Lung (tissue), 11 donors: ENCODE measurements at regions not wholly inside any gene's neighbourhood (a gene's known extent, or its start where the extent isn't known, plus 50 kb on each side); places are given as distances from the start of the nearest gene placed in this dataset.

ENCODE experiments used
- ATAC-seq: fragments of 200-7000 bp; cut with Tn5 transposase; one replicate; pipeline ENCODE4 v1.9.1; 2020; ENCODE audit warnings: moderate number of reproducible peaks; ENCODE audit not compliant: insufficient read depth, low FRiP score
- DNase-seq, 3 donors: peaks; one replicate each; pipeline ENCODE4 v3.0.0-alpha.2; 2013 to 2017
- H3K27ac ChIP-seq, 2 donors: one replicate each; pipeline ENCODE4 v1.5.1; 2013; ENCODE audit warnings: mild to moderate bottlenecking in 2 of 2, moderate library complexity in 2 of 2, control low read depth in 1 of 2, inconsistent platforms in 1 of 2, low read depth in 1 of 2, low read length in 1 of 2
- H3K27me3 ChIP-seq, 3 donors: one replicate each; pipeline ENCODE4 v1.5.1; 2013; ENCODE audit warnings: low read length in 2 of 3; ENCODE audit not compliant: control insufficient read depth in 3 of 3, insufficient read depth in 3 of 3
- H3K36me3 ChIP-seq, 4 donors: one replicate each; pipeline ENCODE4 v1.5.1; 2013; ENCODE audit warnings: low read length in 4 of 4, mild to moderate bottlenecking in 1 of 4, moderate library complexity in 1 of 4; ENCODE audit not compliant: control insufficient read depth in 4 of 4, insufficient read depth in 4 of 4
- H3K4me1 ChIP-seq, 5 donors: one replicate each; pipeline ENCODE4 v1.5.1; 2013; ENCODE audit warnings: low read length in 5 of 5, mild to moderate bottlenecking in 2 of 5, moderate library complexity in 1 of 5; ENCODE audit not compliant: control insufficient read depth in 5 of 5, insufficient read depth in 5 of 5
- H3K4me3 ChIP-seq: one replicate; pipeline ENCODE4 v1.5.1; 2013; ENCODE audit warnings: mild to moderate bottlenecking, control low read depth, moderate library complexity
- H3K9ac ChIP-seq, 2 donors: one replicate each; pipeline ENCODE4 v1.5.1; 2013; ENCODE audit warnings: low read length in 2 of 2, control low read depth in 1 of 2; ENCODE audit not compliant: insufficient read depth in 1 of 2
- H3K9me3 ChIP-seq, 4 donors: one replicate each; pipeline ENCODE4 v1.5.1; 2013; ENCODE audit warnings: low read length in 3 of 4, mild to moderate bottlenecking in 1 of 4, moderate library complexity in 1 of 4; ENCODE audit not compliant: control insufficient read depth in 4 of 4, insufficient read depth in 3 of 4
- CTCF ChIP-seq: IDR thresholded peaks from 2 replicates; pipeline ENCODE4 v1.5.1; 2012; ENCODE audit warnings: mild to moderate bottlenecking; ENCODE audit errors: control extremely low read depth, extremely low read depth
- WGBS, 2 donors: extraction: QIAGEN DNeasy Blood & Tissue Kit; methylation state at CpG; one replicate each; pipeline ENCODE4 v1.1.7; 2013; 5-methylcytosine and 5-hydroxymethylcytosine counted together
- donor health status: control.
- donor health status: control.
- donor health status: Bipolar disorder and iron deficiency.
- donor health status: healthy.
- donor health status: DM: yes; HTN: yes; CAD: no.

GRCh38 chr1:229836324-229836723 lies 210.3 kb downstream of the URB2 start:
- no peaks in the 10 kb centered on the region for H3K36me3 ChIP-seq
- peaks cover 0 to 2% (median 0%) of the 10 kb centered on the region in 3 donors for H3K27me3 ChIP-seq
- no peak for TF ChIP-seq CTCF
- H3K27ac ChIP-seq: no peak overlapping the region
- H3K4me1 ChIP-seq: no peaks in the 10 kb centered on the region
- no peaks in the 10 kb centered on the region for H3K9me3 ChIP-seq
- ATAC-seq (no peak), DNase-seq (no peak)
- no peak overlapping the region for H3K4me3 ChIP-seq
- WGBS, 2 donors: 60 to 67% methylated on average over 9 of the region's 9 CpGs
- H3K9ac ChIP-seq: no peak overlapping the region

- no peaks in the 10 kb centered on the region for H3K9me3 ChIP-seq
Observed at GRCh38 chr1:229838204-229838603, 212.2 kb downstream of the URB2 start.

GRCh38 chr1:229839800-229840199 lies 213.8 kb downstream of the URB2 start:
- 69 to 78% methylated on average over 3 of the region's 3 CpGs for WGBS, 2 donors
- DNase-seq (no peak), ATAC-seq (no peak)
- Histone ChIP-seq H3K4me3 (no peak overlapping the region), H3K27me3 (peaks cover 0 to 2% (median 0%) of the 10 kb centered on the region in 3 donors), H3K27ac (no peak overlapping the region), H3K9ac (no peak overlapping the region), H3K4me1 (no peaks in the 10 kb centered on the region), H3K9me3 (no peaks in the 10 kb centered on the region), H3K36me3 (no peaks in the 10 kb centered on the region)
- no peak for TF ChIP-seq CTCF

More at GRCh38 chr1:229838204-229838603, 212.2 kb downstream of the URB2 start:
- peaks cover 0 to 2% (median 0%) of the 10 kb centered on the region in 3 donors for H3K27me3 ChIP-seq
- H3K27ac ChIP-seq: no peak overlapping the region
- ATAC-seq: no peak
- WGBS, 2 donors: 91 to 96% methylated on average over 7 of the region's 7 CpGs
- no peak for DNase-seq
- H3K9ac ChIP-seq: no peak overlapping the region
- TF ChIP-seq CTCF: no peak
- no peak overlapping the region for H3K4me3 ChIP-seq
- no peaks in the 10 kb centered on the region for H3K4me1 ChIP-seq
- H3K36me3 ChIP-seq: no peaks in the 10 kb centered on the region

- no peak overlapping the region for H3K27ac ChIP-seq
- no peaks in the 10 kb centered on the region for H3K9me3 ChIP-seq
- peaks cover 0 to 2% (median 0%) of the 10 kb centered on the region in 3 donors for H3K27me3 ChIP-seq
- H3K9ac ChIP-seq: no peak overlapping the region
- 59% methylated on average over 5 of the region's 5 CpGs for WGBS, 2 donors
- no peaks in the 10 kb centered on the region for H3K36me3 ChIP-seq
- no peak for TF ChIP-seq CTCF
- no peak for ATAC-seq
- H3K4me1 ChIP-seq: no peaks in the 10 kb centered on the region
- no peak for DNase-seq
- H3K4me3 ChIP-seq: no peak overlapping the region
Observed at GRCh38 chr1:229841230-229841629, 215.2 kb downstream of the URB2 start.
